Peyer's patch (tissue), 4 donors: ENCODE measurements at regions not wholly inside any gene's neighbourhood (a gene's known extent, or its start where the extent isn't known, plus 50 kb on each side); places are given as distances from the start of the nearest gene placed in this dataset.

Source experiments
- DNase-seq, 3 donors: peaks; one replicate each; pipeline ENCODE4 v3.0.0-alpha.2; 2017 to 2019
- H3K27ac ChIP-seq, 4 donors: fragments of 200-600 bp; sonication (generic); one replicate each; pipeline ENCODE4 v1.5.1; 2016 to 2019
- H3K27me3 ChIP-seq, 2 donors: fragments of 200-600 bp; sonication (generic); one replicate each; pipeline ENCODE4 v1.5.1; 2019
- H3K36me3 ChIP-seq, 3 donors: fragments of 200-600 bp; sonication (generic); one replicate each; pipeline ENCODE4 v1.5.1; 2016 to 2019
- H3K4me1 ChIP-seq, 4 donors: fragments of 200-600 bp; sonication (generic); one replicate each; pipeline ENCODE4 v1.5.1; 2016 to 2019
- H3K4me3 ChIP-seq, 4 donors: fragments of 200-600 bp; sonication (generic); 1 replicate in 3 of 4; 2 replicates in 1 of 4; pipeline ENCODE4 v1.5.1; 2016 to 2019; ENCODE audit warnings: mild to moderate bottlenecking in 1 of 4
- H3K9me3 ChIP-seq, 4 donors: fragments of 200-600 bp; sonication (generic); one replicate each; pipeline ENCODE4 v1.5.1; 2016 to 2019; ENCODE audit warnings: mild to moderate bottlenecking in 1 of 4
- CTCF ChIP-seq, 6 experiments: fragments of 450-650 bp in 4 of 6; fragments of 200-600 bp in 2 of 6; sonication (generic) in 1 of 6; IDR thresholded peaks; one replicate each; pipeline ENCODE4 v1.5.1; 2017 to 2019; ENCODE audit warnings: antibody characterized with exemption in 6 of 6, mild to moderate bottlenecking in 3 of 6, moderate library complexity in 1 of 6
- POLR2A ChIP-seq, 2 donors: fragments of 450-650 bp; IDR thresholded peaks; one replicate each; pipeline ENCODE4 v1.5.1; 2017; ENCODE audit warnings: antibody characterized with exemption in 2 of 2, mild to moderate bottlenecking in 2 of 2, moderate library complexity in 2 of 2

- no peaks in the 10 kb centered on the region for H3K27me3 ChIP-seq
- peaks cover 0 to 6% (median 0%) of the 10 kb centered on the region in 4 donors for H3K4me1 ChIP-seq
- no peaks in the 10 kb centered on the region for H3K36me3 ChIP-seq
- no peak for TF ChIP-seq POLR2A (IDR thresholded peaks at IDR 0.05)
- TF ChIP-seq CTCF (IDR thresholded peaks at IDR 0.05) = no peak
- no peak for DNase-seq
- H3K4me3 ChIP-seq = no peak overlapping the region
- no peak overlapping the region for H3K27ac ChIP-seq
- no peaks in the 10 kb centered on the region for H3K9me3 ChIP-seq
Observed at GRCh38 chr4:78673337-78673736, 102.8 kb upstream of the BMP2K start.

GRCh38 chr4:78675325-78675724 is 100.8 kb upstream of the BMP2K start:
- H3K4me3 ChIP-seq = no peak overlapping the region
- H3K27ac ChIP-seq = no peak overlapping the region
- no peaks in the 10 kb centered on the region for H3K9me3 ChIP-seq
- no peak for DNase-seq
- H3K4me1 ChIP-seq = peaks cover 0 to 6% (median 0%) of the 10 kb centered on the region in 4 donors
- H3K36me3 ChIP-seq = no peaks in the 10 kb centered on the region
- TF ChIP-seq CTCF (IDR thresholded peaks at IDR 0.05) = no peak
- TF ChIP-seq POLR2A (IDR thresholded peaks at IDR 0.05) = no peak
- no peaks in the 10 kb centered on the region for H3K27me3 ChIP-seq

GRCh38 chr4:78682070-78682469 is 94.1 kb upstream of the BMP2K start:
- peak in 1 of 3 donors; percentile 66 for DNase-seq
- H3K27ac ChIP-seq = no peak overlapping the region
- TF ChIP-seq CTCF (IDR thresholded peaks at IDR 0.05) (no peak), POLR2A (IDR thresholded peaks at IDR 0.05) (no peak)

GRCh38 chr4:78683352-78683751 is 92.8 kb upstream of the BMP2K start:
- no peaks in the 10 kb centered on the region for H3K36me3 ChIP-seq
- H3K27ac ChIP-seq = no peak overlapping the region
- no peak for DNase-seq
- no peaks in the 10 kb centered on the region for H3K27me3 ChIP-seq
- peaks cover 0 to 9% (median 0%) of the 10 kb centered on the region in 4 donors for H3K4me1 ChIP-seq
- no peak overlapping the region for H3K4me3 ChIP-seq
- no peaks in the 10 kb centered on the region for H3K9me3 ChIP-seq
- TF ChIP-seq CTCF (IDR thresholded peaks at IDR 0.05) (no peak), POLR2A (IDR thresholded peaks at IDR 0.05) (no peak)

More at GRCh38 chr4:78682070-78682469, 94.1 kb upstream of the BMP2K start:
- Histone ChIP-seq H3K9me3 (no peaks in the 10 kb centered on the region), H3K36me3 (no peaks in the 10 kb centered on the region), H3K4me1 (peaks cover 0 to 9% (median 0%) of the 10 kb centered on the region in 4 donors), H3K27me3 (no peaks in the 10 kb centered on the region), H3K4me3 (no peak overlapping the region)

GRCh38 chr4:78684325-78685079 is 91.6 kb upstream of the BMP2K start:
- no peak for DNase-seq
- Histone ChIP-seq H3K4me3 (no peak overlapping the region), H3K4me1 (peaks cover 0 to 9% (median 0%) of the 10 kb centered on the region in 4 donors), H3K27me3 (no peaks in the 10 kb centered on the region), H3K9me3 (no peaks in the 10 kb centered on the region), H3K36me3 (no peaks in the 10 kb centered on the region), H3K27ac (no peak overlapping the region)
- TF ChIP-seq CTCF (IDR thresholded peaks at IDR 0.05) (no peak), POLR2A (IDR thresholded peaks at IDR 0.05) (no peak)
